SK-N-SH (cell line): ENCODE measurements at regions not wholly inside any gene's neighbourhood (a gene's known extent, or its start where the extent isn't known, plus 50 kb on each side); places are given as distances from the start of the nearest gene placed in this dataset.

Experiments
- RFX5 ChIP-seq: IDR thresholded peaks from 2 replicates; pipeline ENCODE4 v1.6.1; 2012; ENCODE audit warnings: mild to moderate bottlenecking, improper control_type of control experiment, low read length
- SMC3 ChIP-seq: IDR thresholded peaks from 2 replicates; pipeline ENCODE4 v1.6.1; 2012; ENCODE audit warnings: low read depth, low read length, improper control_type of control experiment
- TCF12 ChIP-seq: IDR thresholded peaks from 2 replicates; pipeline ENCODE4 v1.4.0; 2012
- YY1 ChIP-seq: IDR thresholded peaks from 2 replicates; pipeline ENCODE4 v1.4.0; 2012; ENCODE audit warnings: low read depth, mild to moderate bottlenecking
- TF ChIP-seq, protein P1 (sequence below): fragments of 200-600 bp; sonication (generic); IDR thresholded peaks from 2 replicates; pipeline ENCODE4 v1.6.1; 2017; ENCODE audit warnings: antibody characterized with exemption, mild to moderate bottlenecking, moderate library complexity

DNA sequence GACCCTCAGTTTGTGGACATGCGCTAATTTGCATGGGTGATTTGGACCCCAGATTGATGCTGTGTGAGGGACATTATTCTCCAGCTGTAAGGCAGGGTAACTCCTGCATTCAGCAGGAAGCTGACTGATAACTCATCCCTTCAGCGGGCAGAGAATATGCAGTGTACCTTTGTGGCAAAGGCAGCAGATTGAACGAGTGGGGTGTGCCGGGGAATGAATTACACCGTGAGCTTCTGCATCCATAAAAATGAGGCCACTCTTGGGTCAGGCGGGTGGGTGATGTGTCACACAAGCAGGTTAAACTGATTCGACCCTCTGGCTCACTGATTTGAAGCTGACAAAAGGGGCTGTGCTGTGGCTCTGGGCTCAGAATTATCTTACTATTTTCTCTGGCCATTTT is 128.9 kb upstream of the PMFBP1 start:
- no peak for TF ChIP-seq RFX5
- TF ChIP-seq YY1: no peak
- TF ChIP-seq SMC3: no peak
- no peak for TF ChIP-seq TCF12
- TF ChIP-seq, protein P1, sequence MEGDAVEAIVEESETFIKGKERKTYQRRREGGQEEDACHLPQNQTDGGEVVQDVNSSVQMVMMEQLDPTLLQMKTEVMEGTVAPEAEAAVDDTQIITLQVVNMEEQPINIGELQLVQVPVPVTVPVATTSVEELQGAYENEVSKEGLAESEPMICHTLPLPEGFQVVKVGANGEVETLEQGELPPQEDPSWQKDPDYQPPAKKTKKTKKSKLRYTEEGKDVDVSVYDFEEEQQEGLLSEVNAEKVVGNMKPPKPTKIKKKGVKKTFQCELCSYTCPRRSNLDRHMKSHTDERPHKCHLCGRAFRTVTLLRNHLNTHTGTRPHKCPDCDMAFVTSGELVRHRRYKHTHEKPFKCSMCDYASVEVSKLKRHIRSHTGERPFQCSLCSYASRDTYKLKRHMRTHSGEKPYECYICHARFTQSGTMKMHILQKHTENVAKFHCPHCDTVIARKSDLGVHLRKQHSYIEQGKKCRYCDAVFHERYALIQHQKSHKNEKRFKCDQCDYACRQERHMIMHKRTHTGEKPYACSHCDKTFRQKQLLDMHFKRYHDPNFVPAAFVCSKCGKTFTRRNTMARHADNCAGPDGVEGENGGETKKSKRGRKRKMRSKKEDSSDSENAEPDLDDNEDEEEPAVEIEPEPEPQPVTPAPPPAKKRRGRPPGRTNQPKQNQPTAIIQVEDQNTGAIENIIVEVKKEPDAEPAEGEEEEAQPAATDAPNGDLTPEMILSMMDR: no peak
